ENCODE measurements at regions not wholly inside any gene's neighbourhood (a gene's known extent, or its start where the extent isn't known, plus 50 kb on each side); places are given as distances from the start of the nearest gene placed in this dataset.

- H3K4me3 ChIP-seq (ENCODE audit: control insufficient read depth, low read depth, low read length), result no peak overlapping the region
- DNase-seq (ENCODE audit: low read depth), result peak; percentile 8
- no peak for TF ChIP-seq CTCF (conservative IDR thresholded peaks at IDR 0.05; ENCODE audit: control insufficient read depth, insufficient read depth, low read depth, low read length)
Measured at GRCh38 chr2:217177720-217178119, 317.9 kb upstream of the TNP1 start.

GRCh38 chr2:217171874-217172273 is 312.0 kb upstream of the TNP1 start:
- peak; percentile 20 for DNase-seq (ENCODE audit: low read depth)
- TF ChIP-seq CTCF (conservative IDR thresholded peaks at IDR 0.05; ENCODE audit: control insufficient read depth, insufficient read depth, low read depth, low read length), result no peak
- no peak overlapping the region for H3K4me3 ChIP-seq (ENCODE audit: control insufficient read depth, low read depth, low read length)

- no peak for DNase-seq (ENCODE audit: low read depth)
- no peak overlapping the region for H3K4me3 ChIP-seq (ENCODE audit: control insufficient read depth, low read depth, low read length)
- no peak for TF ChIP-seq CTCF (conservative IDR thresholded peaks at IDR 0.05; ENCODE audit: control insufficient read depth, insufficient read depth, low read depth, low read length)
Measured at GRCh38 chr2:217168496-217168895, 308.6 kb upstream of the TNP1 start.

GRCh38 chr2:217167531-217167930 is 307.7 kb upstream of the TNP1 start:
- no peak overlapping the region for H3K4me3 ChIP-seq (ENCODE audit: control insufficient read depth, low read depth, low read length)
- TF ChIP-seq CTCF (conservative IDR thresholded peaks at IDR 0.05; ENCODE audit: control insufficient read depth, insufficient read depth, low read depth, low read length), result no peak
- no peak for DNase-seq (ENCODE audit: low read depth)

GRCh38 chr2:217166241-217166850 is 306.5 kb upstream of the TNP1 start:
- H3K4me3 ChIP-seq (ENCODE audit: control insufficient read depth, low read depth, low read length), result no peak overlapping the region
- DNase-seq (ENCODE audit: low read depth), result peak; percentile 66
- peak; percentile 63 for TF ChIP-seq CTCF (conservative IDR thresholded peaks at IDR 0.05; ENCODE audit: control insufficient read depth, insufficient read depth, low read depth, low read length)

- no peak overlapping the region for H3K4me3 ChIP-seq (ENCODE audit: control insufficient read depth, low read depth, low read length)
- no peak for TF ChIP-seq CTCF (conservative IDR thresholded peaks at IDR 0.05; ENCODE audit: control insufficient read depth, insufficient read depth, low read depth, low read length)
- DNase-seq (ENCODE audit: low read depth), result no peak
Measured at GRCh38 chr2:217165547-217165946, 305.7 kb upstream of the TNP1 start.

GRCh38 chr2:217163987-217164386 is 304.1 kb upstream of the TNP1 start:
- no peak for DNase-seq (ENCODE audit: low read depth)
- no peak overlapping the region for H3K4me3 ChIP-seq (ENCODE audit: control insufficient read depth, low read depth, low read length)
- TF ChIP-seq CTCF (conservative IDR thresholded peaks at IDR 0.05; ENCODE audit: control insufficient read depth, insufficient read depth, low read depth, low read length), result no peak
